Lower leg skin (tissue), 4 donors: ENCODE measurements at regions not wholly inside any gene's neighbourhood (a gene's known extent, or its start where the extent isn't known, plus 50 kb on each side); places are given as distances from the start of the nearest gene placed in this dataset.

Experiments used
- DNase-seq, 2 donors: peaks; one replicate each; pipeline ENCODE4 v3.0.0-alpha.2; 2019; ENCODE audit warnings: low spot score in 2 of 2
- H3K4me3 ChIP-seq: fragments of 200-600 bp; sonication (generic); 2 replicates; pipeline ENCODE4 v1.5.1; 2017; ENCODE audit warnings: mild to moderate bottlenecking, low read depth; ENCODE audit not compliant: poor library complexity, severe bottlenecking
- CTCF ChIP-seq, 3 donors: fragments of 450-650 bp; IDR thresholded peaks; one replicate each; pipeline ENCODE4 v1.5.1; 2016; ENCODE audit warnings: antibody characterized with exemption in 3 of 3, mild to moderate bottlenecking in 3 of 3, moderate library complexity in 2 of 3
- POLR2A ChIP-seq, 2 donors: fragments of 450-650 bp; IDR thresholded peaks; one replicate each; pipeline ENCODE4 v1.6.1; 2016 to 2017; ENCODE audit warnings: antibody characterized with exemption in 2 of 2, mild to moderate bottlenecking in 1 of 2, moderate library complexity in 1 of 2
- WGBS, 2 donors: methylation state at CpG; one replicate each; pipeline ENCODE4 v1.1.5; 2018; 5-methylcytosine and 5-hydroxymethylcytosine counted together
- intact Hi-C: fragments of 100-400 bp; cut with DNase I; formaldehyde crosslinking; loops from one replicate; pipeline ENCODE4 v1.15.0; 2023; ENCODE audit warnings: low total_unique reads

GRCh38 chr11:29305456-29306232 is 711.2 kb downstream of the KCNA4 start:
- TF ChIP-seq CTCF (IDR thresholded peaks at IDR 0.05): no peak
- no peak for TF ChIP-seq POLR2A (IDR thresholded peaks at IDR 0.05)
- no peak overlapping the region for H3K4me3 ChIP-seq
- no peak for DNase-seq
- intact Hi-C loops: no loop called here

GRCh38 chr11:29300420-29300819 is 716.4 kb downstream of the KCNA4 start:
- intact Hi-C loops: no loop called here
- no peak for DNase-seq
- no peak for TF ChIP-seq CTCF (IDR thresholded peaks at IDR 0.05)
- TF ChIP-seq POLR2A (IDR thresholded peaks at IDR 0.05): no peak
- H3K4me3 ChIP-seq: no peak overlapping the region
- WGBS, 2 donors: 75 to 78% methylated on average over 3 of the region's 3 CpGs

- DNase-seq: no peak
- 91 to 97% methylated on average over 1 of the region's 1 CpG for WGBS, 2 donors
- TF ChIP-seq POLR2A (IDR thresholded peaks at IDR 0.05) (no peak), CTCF (IDR thresholded peaks at IDR 0.05) (no peak)
- H3K4me3 ChIP-seq: no peak overlapping the region
- intact Hi-C loops: no loop called here
These were observed 720.1 kb downstream of the KCNA4 start for GRCh38 chr11:29296680-29297079.

- 15% methylated on average over 3 of the region's 3 CpGs for WGBS, 2 donors
- TF ChIP-seq CTCF (IDR thresholded peaks at IDR 0.05) (no peak), POLR2A (IDR thresholded peaks at IDR 0.05) (no peak)
- DNase-seq: no peak
- intact Hi-C loops: no loop called here
- H3K4me3 ChIP-seq: no peak overlapping the region
These were observed 723.0 kb downstream of the KCNA4 start for GRCh38 chr11:29293825-29294224.

- TF ChIP-seq CTCF (IDR thresholded peaks at IDR 0.05): no peak
- no peak for TF ChIP-seq POLR2A (IDR thresholded peaks at IDR 0.05)
- intact Hi-C loops: no loop called here
- no peak overlapping the region for H3K4me3 ChIP-seq
- DNase-seq: no peak
- 47 to 61% methylated on average over 2 of the region's 2 CpGs for WGBS, 2 donors
These were observed 734.7 kb downstream of the KCNA4 start for GRCh38 chr11:29282088-29282487.

- no peak overlapping the region for H3K4me3 ChIP-seq
- TF ChIP-seq CTCF (IDR thresholded peaks at IDR 0.05) (no peak), POLR2A (IDR thresholded peaks at IDR 0.05) (no peak)
- 67 to 71% methylated on average over 3 of the region's 3 CpGs for WGBS, 2 donors
- no peak for DNase-seq
- intact Hi-C loops: no loop called here
These were observed 735.5 kb downstream of the KCNA4 start for GRCh38 chr11:29281271-29281777.
